Activated CD4-positive, alpha-beta T cell treated with anti-CD3 and anti-CD28 coated beads for 48 hours (primary cell): ENCODE measurements at regions not wholly inside any gene's neighbourhood (a gene's known extent, or its start where the extent isn't known, plus 50 kb on each side); places are given as distances from the start of the nearest gene placed in this dataset.
"Not testable (repeated sequence)": the region's sequence is repeated elsewhere in the genome, so short reads cannot be mapped to it uniquely, and the experiment has no call there.

Experiments used
- DNase-seq: peaks from one replicate; pipeline ENCODE4 v3.0.0-alpha.2; 2020

DNA sequence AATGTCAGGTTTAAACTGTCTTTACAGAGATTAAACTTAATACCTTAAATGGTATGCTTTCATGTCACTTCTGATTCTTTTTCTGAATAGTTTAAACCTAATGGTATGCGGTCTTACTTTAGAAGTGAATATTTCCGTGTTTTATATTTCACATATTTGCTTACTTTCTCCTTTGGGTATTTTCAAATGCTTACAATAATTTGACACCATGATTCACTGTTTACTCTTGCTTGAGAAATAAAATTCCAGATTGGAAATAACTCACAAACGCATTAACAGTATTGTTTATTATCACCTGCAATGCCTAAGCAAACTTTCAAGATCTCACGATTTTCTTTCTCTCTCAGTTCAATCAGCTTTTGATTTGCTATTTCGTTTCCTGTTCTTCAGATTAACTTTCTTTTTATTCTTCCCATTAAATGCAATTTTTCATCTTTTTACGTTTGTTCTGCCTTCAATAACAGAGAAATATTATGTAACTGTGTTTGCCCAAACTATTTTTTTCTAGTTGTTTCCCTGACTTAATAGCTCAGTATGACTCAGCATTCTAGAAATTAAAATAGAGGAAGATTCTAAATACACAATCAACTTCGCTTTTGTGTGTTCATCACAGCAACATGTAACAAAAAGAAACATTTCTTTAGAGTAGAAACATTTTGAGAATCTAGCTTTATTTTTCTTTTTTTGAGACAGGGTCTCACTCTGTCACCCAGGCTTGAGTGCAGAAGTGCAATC lies 955.5 kb upstream of the PRKX start:
- no peak for DNase-seq

DNA sequence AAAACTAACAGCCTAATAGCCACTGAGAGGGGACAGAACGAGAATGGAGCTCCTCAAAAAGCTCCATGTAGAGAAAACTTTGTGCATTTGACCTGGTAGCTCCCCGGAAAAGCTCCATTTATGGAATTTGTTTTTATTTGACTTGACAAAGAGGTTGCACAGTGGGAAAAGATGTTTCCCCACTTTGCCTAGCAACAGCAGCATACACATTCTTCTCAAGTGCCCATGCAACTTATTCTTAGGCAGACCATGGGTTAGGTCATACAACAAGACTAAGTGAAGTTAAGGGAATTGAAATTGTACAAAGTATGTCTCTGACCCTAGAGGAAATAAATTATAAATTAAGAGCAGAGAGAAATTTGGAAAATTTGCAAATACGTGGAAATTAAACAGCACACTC lies 949.6 kb upstream of the PRKX start:
- no peak for DNase-seq

DNA sequence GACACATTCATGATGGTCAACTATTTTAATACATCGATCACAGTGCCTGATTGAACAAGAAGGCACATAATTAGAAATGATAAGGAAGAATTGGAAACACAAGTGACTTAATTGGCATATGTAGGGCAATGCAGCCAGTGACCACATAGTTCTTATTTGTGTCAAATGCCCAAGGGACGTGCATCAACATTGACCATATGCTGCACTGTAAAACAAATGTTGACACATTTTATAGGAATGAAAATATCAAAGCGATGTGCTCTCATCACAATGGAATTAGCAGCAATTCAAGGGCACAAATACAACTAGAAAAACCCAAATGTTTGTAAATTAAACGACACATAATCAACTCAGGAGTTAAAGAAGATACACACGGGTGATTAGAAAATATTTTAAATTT lies 948.3 kb upstream of the PRKX start:
- DNase-seq, result no peak

DNA sequence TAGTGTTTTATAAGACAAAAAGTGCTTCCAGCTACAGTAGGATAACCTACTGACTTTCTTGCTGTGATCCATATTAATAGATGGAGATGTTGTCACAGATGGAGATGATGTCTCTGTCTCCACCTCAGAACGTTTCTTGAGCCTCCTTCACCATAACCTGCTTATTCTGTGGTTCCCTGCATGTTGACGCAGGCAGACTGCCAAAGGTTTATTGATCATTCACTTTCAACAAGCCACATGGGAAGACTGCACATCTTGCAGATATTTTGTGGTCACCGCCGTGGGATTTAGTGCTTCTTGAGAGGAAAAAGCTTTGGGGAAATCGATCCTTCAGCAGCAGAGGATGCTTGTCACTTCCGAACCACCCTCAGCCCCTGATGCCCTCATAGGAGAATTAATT lies 943.0 kb upstream of the PRKX start:
- DNase-seq, result no peak

DNA sequence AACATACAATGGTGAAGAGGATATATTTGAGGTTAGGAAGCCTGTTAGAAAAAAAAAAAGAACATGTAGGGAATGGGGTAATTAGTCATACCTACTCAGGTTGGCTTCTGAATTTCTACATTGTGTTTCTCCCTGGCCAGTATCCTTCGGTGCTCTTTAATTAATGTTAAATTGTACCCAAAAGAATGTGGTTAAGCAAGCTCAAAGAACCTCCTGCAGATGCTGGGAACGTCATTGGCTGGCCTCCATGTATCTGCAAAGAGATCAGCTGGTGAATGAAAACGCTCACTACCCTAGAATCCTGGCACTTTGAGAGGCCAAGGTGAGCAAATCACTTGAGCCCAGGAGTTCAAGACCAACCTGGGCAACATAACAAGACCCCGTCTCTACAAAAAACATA lies 942.3 kb upstream of the PRKX start:
- no peak for DNase-seq

DNA sequence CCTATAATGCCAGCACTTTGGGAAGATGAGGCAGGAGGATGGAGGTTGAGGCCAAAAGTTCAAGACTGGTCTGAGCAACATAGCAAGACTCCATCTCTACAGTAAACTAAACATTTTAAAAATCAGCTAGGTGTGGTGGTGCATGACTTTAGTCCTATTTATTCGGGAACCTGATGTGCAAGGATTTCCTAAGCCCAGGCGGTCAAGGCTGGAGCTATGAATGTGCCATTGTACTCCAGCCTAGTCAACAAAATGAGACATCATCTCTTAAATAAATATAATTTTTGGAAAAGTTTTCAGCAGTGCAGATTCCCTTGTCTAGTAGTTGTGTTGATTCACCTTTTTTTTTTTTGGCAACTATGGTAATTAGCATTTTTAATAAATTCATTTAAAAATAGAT lies 928.7 kb upstream of the PRKX start:
- no peak for DNase-seq

DNA sequence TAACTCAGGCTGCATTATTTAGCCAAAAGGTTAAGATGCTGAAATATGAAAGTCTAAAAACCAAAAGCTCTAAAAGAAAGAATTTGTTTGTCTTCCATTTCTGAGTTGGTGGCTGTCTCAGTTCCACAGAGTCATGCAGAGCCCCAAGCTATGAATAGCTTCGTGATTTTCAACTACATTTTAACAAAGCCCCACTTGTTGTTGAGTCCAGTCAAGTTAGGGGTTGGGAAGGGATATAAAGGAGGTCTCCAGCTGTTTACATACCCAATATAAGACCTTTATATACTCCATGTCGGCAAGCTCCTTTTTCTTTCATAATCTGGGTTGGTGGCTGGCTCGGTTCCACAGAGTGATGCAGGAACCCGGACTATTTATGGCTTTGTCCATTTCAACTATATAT lies 924.6 kb upstream of the PRKX start:
- DNase-seq, result no peak

DNA sequence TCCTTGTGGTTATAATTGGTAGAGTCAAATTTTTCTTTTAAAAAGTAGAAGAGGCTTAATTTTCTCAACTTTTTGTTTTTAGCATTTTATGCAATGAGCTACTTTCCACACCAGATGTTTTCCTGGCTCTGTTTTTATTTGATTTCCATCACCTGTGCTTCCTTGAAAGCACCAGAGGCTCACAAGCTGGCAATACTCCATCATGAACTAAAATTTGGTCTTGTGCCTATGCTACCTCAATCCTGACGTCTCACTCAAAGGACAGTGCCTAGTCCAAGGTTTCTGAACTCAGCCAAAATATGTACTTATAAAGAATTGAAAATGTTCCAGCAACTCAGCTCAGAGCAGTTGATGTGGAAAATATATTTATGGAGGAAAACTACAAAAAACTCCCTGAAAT lies 914.0 kb upstream of the PRKX start:
- DNase-seq, result no peak

DNA sequence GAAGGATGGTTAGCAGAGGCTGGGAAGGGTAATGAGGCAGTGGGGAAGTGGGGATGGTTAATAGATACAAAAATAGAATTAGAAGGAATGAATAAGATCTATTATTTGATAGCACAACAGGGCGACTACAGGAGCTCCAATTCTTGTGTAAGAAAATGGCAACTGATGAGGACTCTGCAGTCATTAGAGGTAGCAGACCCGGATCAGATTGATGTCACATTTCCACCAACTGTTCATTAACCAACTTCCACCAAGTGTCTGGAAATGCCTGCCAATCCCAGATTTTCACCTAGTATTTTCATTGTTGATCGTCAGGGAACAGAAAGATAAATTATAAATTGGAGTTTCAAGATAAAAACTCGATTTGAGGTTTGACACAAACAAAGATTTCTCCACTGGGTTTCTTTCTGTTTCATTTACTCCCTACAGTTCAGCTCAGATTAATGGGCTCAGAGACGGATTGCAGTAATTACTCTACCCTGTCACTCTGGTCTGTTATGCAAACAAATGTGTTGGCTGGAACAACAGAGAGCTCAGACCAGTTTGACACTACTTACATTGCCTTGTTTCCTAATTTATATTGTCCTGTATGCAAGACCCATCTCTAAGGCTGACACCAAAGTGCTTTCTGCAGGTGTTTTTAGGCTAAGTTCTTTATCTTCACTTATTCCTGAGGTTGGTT lies 909.2 kb upstream of the PRKX start:
- DNase-seq, result no peak

DNA sequence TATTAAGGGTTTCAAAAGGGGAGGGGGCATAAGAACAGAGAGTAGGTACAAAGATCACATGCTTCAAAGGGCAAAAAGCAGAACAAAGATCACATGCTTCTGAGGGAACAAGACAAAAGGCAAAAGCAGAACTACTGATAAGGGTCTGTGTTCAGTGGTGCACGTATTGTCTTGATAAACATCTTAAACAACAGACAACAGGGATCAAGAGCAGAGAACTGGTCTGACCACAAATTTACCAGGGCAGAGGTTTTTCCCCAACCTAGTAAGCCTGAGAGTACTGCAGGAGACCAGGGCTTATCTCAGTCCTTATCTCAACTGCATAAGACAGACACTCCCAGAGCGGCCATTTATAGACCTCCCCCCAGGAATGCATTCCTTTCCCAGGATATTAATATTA lies 900.2 kb upstream of the PRKX start:
- DNase-seq, result not testable (repeated sequence)

DNA sequence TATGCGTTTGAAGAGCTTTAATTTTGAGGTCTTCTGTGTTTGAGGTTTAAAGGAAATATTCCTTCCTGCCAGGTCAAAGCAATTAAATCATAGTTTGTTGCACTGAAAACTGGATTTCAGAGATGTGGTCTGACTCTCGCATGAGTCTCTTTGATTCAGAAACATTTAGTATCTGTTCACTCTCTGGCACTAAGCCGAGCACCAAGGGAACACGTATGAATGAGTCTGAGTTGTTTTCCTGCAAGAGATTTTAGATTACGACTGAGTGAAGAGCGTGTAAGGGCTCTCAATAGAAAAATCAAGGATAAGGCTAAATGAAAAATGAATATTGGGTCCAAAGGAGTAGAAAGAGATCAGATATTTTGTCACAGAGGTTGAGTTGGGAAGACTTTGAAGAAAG lies 875.4 kb upstream of the PRKX start:
- no peak for DNase-seq

DNA sequence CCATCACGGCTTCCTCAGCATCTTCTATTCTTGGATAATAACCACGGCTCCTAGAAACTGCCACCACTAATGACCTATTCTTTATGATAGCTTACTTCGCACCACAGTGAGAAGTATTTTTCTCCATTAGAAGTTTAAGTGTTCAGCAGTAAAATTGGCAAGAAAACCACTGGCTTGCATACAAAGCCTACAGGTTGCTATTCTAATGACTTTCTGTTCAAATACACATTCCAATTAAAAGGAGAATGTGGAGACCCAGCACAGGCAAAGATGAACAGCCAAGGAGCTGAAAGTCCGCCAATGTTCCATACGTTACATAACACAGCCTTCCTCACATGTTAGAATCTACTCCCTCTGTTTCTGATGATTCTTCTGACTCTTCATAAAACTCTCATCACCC lies 875.0 kb upstream of the PRKX start:
- no peak for DNase-seq

DNA sequence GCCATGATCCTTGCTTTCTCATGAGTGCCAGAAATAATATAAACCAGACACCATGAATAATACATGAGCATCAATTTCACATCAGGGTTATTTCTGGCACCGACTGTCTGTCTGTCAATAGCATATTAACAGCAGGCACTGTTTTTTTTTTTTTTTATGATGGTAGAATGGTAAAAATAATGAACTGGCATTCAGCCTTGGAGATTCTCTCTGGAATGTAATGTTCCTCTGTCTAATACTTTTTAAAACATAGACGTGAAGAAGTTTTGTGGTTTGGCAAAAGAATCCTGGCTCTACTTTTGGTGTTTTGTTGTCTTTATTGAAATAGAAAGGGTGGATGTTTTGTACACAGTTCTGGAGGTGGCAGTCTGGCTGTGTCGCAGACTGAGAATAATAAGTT lies 874.6 kb upstream of the PRKX start:
- DNase-seq, result no peak

DNA sequence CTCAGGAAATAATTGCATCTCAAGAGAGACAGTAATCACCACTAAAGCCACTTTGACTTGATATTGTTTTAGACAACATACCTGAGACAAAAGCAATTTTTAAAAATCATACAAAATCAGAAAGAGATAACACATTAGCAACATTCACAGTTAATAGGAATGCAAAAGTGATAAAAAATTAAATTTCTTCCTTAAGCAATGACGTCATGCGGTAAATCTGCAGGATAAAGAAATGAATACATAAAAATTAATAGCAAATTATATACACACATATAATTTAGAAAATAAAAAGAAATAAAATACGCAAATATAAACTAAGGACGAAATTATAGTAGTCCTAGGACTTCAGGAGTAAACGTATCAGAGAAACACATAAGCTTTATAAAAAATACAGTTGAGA lies 866.5 kb upstream of the PRKX start:
- no peak for DNase-seq

DNA sequence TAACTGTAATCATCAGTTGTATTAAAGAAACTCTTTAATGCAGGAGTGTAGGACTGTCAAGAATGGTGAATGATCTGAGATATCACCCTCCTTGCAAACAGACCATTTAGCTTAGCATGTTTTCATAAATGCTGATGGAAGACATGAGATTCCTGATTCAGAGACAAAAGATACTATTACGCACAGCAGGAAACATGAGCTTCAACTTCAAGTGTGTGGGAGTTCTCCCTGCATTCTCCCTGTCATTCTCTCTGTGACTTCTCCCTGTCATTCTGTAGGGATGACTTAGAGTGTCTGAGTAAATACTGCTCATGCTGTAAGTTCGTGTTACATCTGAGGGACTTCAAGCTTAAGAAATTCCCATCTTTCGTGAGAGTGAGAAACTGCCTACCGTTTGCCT lies 866.0 kb upstream of the PRKX start:
- no peak for DNase-seq

DNA sequence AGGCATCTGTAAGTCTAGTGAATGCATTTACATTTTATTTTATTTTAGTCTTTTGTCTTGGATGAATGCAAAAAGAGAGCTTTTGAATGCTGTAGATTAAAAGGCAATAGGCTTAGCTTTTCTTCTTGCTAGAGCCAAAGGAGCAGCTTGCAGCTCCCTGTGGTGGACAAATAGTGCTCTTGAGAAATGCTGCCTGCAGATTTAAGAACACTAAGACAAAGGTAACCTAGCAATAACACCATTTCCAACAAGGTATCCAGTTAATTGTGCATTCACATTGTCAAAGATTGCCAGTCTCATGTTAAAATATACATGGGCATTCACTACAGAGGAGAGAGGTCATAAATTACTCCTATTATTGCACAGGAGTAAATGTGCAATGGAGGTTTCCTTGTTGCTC lies 859.2 kb upstream of the PRKX start:
- DNase-seq, result no peak

DNA sequence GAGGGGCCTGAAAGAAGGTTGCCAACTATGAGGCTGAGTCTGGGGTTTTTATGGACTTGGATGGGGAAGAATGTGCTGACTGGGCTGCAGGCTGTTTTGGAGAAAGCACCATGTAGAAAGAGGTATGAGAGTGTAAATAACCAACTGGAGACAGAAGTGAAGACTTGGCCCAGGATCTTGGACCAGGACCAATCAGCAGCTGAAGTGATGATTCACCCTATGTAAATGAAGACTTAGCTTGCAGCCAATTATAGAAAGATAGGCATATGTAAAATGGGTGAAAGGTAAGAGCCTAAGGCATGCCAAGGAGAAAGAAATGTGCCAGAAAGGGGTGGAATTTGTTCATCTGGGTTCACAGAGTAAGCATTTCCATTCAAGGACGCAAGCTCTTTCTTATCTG lies 856.7 kb upstream of the PRKX start:
- no peak for DNase-seq

DNA sequence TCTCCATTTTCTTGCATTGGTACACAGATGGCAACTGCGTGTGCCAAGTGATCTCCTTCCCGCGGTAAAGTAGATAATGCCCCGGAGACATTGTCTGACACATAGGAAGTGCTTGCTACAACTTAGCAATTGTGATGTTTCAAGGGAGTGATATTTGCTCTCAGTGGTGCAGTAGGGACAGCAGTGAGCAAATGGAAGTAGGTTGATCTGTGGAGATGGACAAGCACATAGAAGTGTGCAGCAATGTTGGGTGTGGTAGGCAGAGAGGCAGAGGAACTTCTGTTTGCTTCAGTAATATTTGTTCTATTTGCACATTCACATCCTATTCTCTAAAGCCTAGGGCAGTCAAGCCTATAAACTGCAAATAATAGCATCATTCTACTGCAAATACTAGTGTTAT lies 846.7 kb upstream of the PRKX start:
- no peak for DNase-seq

DNA sequence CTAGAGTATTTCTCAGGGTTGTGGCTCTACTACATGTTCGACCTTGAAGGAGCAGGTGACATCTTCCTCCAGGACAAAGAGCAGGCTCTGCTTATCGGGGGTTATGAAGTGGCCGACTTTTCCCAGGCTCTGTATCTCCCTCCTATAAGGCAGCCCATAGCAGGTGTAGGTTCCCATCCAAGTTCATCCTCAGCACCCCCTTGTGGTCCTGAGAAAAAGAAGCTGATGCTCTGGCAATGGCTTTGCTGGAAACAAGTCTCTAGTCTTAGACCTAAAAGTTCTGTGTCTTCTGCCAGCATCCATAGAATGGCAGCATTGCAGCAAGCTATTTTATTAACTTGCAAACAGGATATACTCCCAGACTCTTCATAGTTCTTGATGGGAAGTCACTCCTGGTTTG lies 836.6 kb upstream of the PRKX start:
- DNase-seq, result no peak

DNA sequence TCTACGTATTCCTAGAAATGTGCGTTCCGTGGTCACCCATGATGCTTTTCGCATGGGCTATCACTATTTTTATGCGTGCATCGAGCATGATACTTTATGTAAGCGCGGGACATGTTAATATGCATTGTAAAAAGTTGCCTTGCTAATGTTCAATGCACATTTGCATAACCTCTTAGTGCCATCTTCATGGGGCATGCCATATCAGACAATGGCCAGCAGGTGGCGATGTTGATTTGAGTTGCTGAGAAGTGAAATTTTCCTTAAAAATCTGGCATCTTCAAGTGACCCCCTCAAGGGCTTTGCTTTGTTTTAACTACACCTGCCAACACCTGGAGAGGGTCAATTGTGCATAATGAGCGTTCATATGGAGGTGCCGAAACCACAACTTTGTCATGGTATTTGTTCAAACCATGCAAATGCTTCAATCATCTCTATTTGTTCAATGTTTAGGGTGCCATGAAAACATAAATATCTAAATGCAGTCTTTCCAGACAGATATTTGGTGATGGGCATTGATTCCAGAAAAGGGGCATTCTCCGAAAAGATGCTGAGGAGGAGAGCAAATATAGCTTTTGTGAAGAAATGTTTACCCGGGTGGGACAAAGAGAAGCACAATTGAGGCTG lies 833.9 kb upstream of the PRKX start:
- peak; percentile 35 for DNase-seq

DNA sequence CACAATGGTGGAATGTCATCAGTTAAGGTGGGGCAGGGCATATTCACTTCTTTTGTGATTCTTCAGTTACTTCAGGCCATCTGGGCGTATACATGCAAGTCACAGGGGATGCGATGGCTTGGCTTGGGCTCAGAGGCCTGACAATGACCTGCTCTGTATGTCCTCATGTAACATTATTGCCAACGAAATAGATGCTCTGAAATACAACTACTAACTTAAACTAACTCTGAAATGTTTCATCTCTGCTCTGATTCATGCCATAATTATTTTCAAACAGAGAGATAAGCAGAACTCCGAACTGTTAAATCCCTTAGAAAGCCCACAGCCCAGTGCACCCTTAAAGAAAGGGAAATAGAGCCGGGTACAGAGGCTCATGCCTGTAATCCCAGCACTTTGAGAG lies 832.7 kb upstream of the PRKX start:
- not testable (repeated sequence) for DNase-seq

DNA sequence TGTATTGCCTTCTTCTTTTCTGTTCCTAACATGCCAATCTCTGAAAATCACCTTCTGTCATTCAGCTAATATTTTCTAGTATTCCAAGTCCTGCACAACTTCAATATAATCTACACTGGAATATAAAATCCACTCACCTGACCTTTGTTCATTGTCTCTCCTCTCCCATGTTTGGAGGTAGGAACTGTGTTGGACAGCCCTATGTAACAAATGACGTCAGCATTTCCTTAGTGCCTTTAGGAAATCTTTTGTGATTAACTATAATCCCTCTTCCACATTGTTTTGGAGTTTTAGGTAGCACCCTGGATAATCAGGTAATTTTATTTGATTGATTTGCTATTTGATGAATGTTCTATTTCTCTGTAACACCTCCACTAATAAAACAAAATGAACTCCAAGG lies 814.8 kb upstream of the PRKX start:
- DNase-seq, result no peak

DNA sequence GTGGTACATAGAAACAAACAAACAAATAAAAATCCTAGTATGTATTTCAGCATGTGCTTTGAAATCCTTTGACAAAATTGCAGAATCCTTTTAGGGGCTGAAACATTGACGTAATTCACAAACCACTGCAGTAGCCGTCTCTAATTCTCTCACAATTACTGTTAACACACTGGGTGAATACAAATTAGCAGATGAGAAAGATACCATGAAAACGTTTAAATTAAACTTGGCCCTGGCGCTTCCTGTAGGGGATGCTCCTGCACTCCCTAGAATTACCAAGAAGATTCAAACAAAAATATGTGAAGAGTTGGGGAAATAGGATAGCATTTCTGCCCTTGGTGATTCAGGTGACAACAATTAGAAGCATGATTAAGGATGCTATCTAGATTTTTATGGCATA lies 772.5 kb upstream of the PRKX start:
- DNase-seq, result no peak

DNA sequence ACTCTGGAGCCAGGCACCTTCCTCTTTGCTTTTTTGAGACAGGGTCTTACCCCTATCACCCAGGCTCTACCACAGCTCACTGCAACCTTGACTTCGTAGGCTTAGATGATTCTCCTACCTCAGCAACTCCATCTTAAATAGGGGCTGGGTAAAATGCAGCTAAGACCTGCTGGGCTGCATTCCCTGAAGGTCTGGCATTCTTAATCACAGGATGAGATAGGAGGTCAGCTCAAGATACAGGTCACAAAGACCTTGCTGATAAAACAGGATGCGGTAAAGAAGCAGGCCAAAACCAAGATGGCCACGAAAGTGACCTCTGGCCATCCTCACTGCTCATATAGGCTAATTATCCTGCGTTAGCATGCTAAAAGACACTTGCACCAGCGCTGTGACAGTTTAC lies 770.8 kb upstream of the PRKX start:
- DNase-seq, result no peak

DNA sequence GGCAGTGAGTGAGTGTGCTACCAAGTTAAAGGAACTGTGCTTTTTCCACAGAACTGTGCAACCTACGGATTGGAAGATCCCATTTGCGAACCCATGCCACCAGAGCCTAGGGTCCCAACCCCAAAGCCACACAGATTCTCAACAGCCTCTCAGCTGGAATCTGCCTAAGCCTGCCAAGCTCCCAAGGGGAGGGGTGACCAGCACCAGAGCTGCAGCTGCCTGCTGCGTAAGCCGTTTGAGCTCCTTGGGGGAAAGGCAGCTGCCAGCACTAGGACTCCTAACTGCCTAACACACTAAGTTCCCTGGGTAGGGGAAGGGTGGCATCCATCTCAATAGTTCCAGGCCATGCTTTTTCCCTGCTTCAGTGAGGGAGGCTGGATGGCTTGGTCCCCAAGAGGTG lies 738.1 kb upstream of the PRKX start:
- no peak for DNase-seq
